GM10266 (cell line): ENCODE measurements at regions not wholly inside any gene's neighbourhood (a gene's known extent, or its start where the extent isn't known, plus 50 kb on each side); places are given as distances from the start of the nearest gene placed in this dataset.

Experiments
- DNase-seq: peaks from one replicate; pipeline ENCODE4 v3.0.0; 2012; ENCODE audit errors: extremely low spot score
- CTCF ChIP-seq: IDR thresholded peaks from 2 replicates; pipeline ENCODE4 v1.5.1; 2012; ENCODE audit warnings: mild to moderate bottlenecking, low read depth; ENCODE audit not compliant: control insufficient read depth, insufficient read depth; ENCODE audit errors: missing control alignments

GRCh38 chr16:9327253-9327652 lies 235.8 kb downstream of the HAPSTR1 start:
- DNase-seq = no peak
- TF ChIP-seq CTCF = no peak

- no peak for TF ChIP-seq CTCF
- DNase-seq = no peak
These were observed 237.0 kb downstream of the HAPSTR1 start for GRCh38 chr16:9328411-9328810.

DNA sequence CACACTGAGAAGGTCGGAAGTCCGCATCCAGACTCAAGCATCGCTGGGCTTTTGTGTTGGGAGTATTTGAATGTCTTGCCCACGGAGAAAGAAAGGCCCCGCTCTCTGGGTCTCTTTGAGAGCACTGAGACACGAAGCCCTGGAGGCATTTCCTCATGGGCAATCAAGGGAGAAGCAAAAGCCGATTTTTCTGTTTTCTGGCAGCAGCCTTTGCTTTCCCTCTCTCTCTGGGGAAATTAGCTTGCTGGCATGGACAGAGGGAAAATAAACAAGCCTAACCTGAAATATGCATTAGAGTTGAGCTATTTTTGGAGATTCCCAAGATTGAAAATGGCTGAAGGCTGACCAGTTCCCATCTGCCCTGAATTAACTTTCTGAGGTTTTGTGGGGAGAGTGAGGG lies 238.7 kb downstream of the HAPSTR1 start:
- TF ChIP-seq CTCF = no peak
- DNase-seq = no peak

GRCh38 chr16:9331503-9331902 lies 240.1 kb downstream of the HAPSTR1 start:
- no peak for DNase-seq
- no peak for TF ChIP-seq CTCF

GRCh38 chr16:9332574-9333148 lies 241.2 kb downstream of the HAPSTR1 start:
- TF ChIP-seq CTCF = no peak
- DNase-seq = no peak

GRCh38 chr16:9333469-9333868 lies 242.0 kb downstream of the HAPSTR1 start:
- no peak for TF ChIP-seq CTCF
- DNase-seq = no peak

- DNase-seq = no peak
- TF ChIP-seq CTCF = no peak
These were observed 242.7 kb downstream of the HAPSTR1 start for GRCh38 chr16:9334103-9334502.
